GM18508 (cell line): ENCODE measurements at regions not wholly inside any gene's neighbourhood (a gene's known extent, or its start where the extent isn't known, plus 50 kb on each side); places are given as distances from the start of the nearest gene placed in this dataset.

ENCODE experiments used
- ATAC-seq: cut with Tn5 transposase; IDR thresholded peaks from one replicate; pipeline ENCODE4 v1.9.1; 2021; ENCODE audit warnings: moderate number of reproducible peaks; ENCODE audit not compliant: insufficient read depth, unreplicated experiment

DNA sequence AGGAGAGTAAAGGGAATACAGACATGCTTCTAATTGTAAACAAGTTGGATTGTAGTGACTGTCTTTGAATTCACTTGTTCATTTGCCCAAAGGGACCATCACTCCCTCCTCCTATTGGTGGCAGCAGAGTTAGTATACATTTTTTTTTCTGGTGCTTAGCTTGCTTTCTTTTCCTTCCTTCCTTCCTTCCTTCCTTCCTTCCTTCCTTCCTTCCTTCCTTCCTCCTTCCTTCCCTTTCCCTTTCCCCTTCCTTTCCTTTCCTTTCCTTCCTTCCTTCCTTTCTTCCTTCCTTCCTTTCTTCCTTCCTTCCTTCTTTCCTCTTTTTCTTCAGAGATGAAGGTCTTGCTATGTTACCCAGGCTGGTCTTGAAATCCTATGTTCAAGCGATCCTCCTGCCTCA lies 94.8 kb upstream of the ATP6AP2 start:
- ATAC-seq = no peak

DNA sequence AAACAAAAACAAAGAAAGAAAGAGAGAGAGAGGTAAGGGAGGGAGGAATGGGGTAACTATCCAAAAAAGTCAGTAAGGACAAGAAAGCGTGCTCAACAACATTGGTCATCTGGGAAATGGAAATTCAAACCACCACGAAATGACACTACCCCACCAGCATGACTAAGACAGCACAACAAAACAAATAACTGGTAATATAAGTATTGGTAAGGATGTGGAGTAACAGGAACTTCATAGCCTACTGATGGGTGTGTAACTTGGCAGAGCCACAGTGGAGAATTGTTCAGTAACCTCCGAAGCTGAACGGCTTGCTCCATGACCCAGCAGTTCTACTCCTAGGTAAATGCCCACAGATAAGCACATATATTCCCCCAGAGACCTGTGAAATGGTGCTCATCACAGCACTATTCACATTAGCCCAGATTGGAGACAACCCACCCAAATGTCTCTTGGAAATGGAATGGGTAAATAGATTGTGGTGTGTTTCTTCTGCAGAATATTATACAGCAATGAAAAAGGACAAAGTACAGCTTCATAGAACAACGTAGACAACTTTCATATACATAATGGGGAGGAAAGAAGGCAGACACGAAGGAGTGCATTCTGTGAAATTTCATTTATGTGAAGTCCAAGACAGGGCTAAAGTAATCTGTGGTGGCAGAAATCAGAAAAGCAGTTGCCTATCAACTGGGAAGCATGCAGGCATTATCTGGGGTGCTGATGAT lies 95.5 kb upstream of the ATP6AP2 start:
- no peak for ATAC-seq

DNA sequence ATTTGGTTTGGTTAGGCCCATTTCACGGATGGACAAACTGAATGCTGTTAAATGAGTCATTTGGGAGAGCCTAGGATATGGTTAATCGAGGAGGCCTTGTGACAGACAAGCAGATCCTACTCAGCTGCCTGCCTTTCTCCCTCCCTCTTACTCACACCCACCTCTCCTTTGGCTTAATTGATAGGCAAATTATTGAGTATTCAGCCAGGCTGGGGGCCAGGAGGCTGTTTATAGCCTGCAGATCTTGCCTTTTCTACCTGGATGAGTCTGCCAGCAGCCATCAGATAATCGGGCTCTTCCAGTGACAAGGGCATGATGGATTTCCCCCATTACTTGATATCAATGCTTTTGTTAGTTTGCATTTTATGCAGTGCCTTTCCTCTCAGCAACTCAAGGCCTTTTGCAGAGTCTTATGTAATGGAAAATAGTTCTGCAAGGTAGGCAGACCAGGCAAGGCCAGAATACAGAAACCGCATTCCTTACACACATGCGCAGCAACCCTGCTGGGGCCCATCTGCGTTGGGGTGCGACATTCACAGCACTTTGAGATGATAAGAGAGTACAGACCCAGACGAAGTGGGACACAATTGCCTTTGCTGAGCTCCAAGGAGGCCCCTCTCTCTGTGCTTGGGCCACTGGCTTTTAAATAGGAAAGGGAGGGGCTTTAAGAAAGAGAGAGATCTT lies 96.2 kb upstream of the ATP6AP2 start:
- ATAC-seq = no peak

DNA sequence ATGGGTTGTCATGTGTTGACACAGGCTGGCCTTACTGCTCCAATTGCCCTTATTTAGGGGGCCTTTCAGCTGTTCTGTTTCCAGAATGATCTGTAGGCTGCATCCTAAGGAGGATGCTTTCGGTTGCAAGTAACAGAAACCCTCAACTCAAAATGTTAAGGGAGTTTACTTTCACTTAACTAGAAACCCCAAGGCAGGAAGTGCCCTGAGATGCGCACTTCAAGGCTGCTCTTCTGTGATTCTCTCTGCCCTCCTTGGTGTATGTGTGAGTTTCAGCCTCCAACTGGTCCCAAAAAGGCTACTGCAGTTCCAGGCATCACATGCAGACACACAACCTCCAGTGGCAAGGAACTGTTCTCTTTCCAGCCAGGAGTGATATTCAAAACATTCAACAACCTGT lies 97.3 kb upstream of the ATP6AP2 start:
- ATAC-seq = no peak

DNA sequence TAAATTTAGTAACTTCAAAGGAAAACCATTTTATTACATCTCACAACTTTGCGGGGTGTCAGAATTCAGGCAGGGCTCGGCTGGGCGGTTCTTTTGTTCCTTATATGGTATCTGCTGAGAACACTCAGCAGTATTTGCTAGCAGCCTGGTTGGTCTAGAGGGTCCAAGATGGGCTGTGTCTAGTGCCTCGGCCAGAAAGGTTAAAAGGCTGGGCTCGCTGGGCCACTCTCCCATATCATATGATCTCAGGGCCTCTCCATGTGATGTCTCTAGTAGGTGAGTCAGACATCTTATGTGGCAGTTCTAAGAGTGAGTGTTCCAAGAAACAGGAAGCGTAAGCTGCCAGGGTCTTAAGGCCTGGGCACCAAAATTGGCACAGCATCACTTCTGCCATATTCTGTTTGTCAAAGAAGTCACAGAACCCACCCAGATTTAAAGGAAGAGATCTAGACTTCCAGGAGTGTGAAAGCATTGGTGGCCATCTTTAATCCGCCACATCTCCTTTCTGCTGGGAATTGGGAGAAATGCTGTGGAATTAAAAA lies 100.9 kb upstream of the ATP6AP2 start:
- no peak for ATAC-seq

DNA sequence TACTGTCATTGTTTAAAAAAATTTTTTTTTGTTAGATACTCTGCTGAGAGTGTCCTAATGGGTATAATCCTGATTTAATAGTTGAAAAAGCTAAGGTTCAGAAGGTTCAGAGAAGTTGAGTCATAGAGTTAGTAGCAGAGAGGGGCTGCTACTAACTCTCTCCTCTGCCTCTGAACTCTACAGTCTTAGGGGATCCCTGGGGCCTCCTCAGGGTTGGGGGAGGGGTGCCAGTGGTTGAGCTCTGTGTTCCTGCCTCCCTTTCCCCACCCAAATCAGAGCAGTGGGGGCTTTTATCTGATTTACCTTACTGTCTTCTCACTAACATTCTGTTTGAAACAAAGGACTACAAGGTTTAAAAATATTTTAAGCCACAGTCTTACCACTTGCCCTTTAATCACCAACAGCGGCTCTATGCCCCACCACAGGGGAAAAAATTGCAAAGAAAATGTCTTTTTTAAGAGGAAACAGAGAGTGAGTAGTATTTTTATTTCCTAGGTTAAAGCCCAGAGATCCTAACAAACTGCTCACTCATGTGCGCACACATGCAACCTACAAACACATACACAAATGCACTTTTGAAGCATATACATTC lies 102.2 kb upstream of the ATP6AP2 start:
- no peak for ATAC-seq

DNA sequence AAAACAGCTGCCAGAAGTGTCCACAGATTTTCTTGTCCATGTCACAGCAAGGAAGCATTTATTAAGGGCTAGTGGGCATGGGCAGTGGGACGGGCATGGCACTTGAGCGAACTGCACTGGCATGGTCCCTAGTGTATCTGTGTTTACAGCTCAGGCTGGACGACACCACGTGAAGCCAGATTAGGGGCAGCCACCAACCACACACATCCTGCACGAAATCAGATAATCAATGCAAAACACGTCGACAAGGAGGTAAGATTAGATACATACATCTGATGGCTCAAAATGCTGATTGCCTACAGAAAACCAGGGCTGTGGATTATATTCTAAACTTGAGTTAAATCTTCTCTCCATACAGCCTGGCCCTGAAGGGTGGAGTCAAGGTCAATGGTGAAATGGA lies 103.8 kb upstream of the ATP6AP2 start:
- ATAC-seq = no peak

DNA sequence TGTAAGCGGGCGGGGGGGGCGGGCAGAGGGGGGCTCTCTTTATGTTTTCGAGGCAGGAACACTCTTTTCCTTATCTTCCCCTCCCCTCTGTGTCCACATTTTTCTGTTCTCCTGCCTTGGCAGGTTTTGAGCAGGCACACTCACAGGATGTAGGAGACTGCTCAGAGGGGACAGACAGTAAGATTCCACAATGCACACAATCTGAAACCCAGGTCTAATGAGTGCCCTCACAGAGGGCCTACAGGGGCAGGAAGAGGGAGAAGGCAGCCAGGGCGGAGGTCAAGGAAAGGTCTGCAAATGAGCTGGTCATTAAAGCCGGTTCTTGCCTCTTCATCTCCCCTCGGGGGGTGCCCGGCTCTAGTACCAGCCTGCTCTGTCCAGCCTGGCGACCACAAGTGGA lies 106.1 kb upstream of the ATP6AP2 start:
- ATAC-seq = no peak

DNA sequence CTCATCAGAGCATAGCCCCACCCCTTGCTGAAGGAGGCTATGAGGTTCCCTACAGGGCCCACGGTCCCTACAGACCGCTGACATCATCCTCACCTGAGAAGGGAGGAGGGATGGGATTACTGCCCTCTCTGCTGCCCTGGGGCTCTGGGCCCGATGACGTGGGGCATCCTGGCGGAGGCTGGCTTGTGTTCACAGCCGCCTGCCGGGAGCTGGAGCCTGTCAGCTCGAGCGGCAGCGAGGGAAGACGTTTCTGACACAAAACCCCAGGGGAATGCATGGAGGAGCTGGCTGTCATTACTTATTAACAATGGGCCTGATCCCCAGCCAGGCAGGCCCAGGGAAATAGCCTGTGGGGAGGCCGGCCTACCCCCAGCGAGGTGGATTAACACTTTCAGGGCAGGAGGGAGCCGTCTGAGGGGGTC lies 106.6 kb upstream of the ATP6AP2 start:
- no peak for ATAC-seq

DNA sequence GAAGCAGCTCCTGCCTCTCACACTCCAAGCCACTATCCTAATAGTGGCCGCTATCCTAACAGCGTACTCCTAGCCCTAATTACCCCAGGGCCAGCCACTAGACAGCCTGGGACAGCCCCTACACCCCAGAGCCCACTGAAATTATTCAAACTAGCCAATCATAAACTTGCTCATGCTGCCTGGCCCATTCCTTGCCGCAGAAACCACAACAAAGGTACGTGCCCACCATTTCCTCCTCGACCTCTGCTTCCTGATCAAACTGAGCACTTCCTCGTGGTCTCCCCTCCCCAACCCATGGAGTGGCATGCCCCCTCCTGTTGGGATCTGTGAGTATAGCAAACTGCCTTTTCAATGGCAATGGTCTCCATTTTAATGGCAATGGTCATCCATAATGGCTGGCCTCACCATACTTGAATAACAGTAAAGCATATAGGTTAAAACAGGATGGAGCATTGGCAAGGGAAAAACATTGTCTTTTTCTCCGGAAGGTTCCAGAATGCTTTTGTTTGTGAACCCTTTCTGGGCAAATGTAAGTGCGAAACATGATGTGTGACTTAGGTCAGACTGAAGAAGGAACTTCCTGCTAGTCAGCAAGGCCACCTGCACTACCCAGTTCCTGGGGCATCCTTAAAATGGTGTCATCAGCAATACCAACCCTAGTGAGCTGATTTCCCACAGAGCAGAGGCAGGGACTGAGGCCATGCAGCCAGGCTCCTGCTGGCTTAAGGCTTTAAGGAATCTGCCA lies 107.1 kb upstream of the ATP6AP2 start:
- ATAC-seq = no peak

DNA sequence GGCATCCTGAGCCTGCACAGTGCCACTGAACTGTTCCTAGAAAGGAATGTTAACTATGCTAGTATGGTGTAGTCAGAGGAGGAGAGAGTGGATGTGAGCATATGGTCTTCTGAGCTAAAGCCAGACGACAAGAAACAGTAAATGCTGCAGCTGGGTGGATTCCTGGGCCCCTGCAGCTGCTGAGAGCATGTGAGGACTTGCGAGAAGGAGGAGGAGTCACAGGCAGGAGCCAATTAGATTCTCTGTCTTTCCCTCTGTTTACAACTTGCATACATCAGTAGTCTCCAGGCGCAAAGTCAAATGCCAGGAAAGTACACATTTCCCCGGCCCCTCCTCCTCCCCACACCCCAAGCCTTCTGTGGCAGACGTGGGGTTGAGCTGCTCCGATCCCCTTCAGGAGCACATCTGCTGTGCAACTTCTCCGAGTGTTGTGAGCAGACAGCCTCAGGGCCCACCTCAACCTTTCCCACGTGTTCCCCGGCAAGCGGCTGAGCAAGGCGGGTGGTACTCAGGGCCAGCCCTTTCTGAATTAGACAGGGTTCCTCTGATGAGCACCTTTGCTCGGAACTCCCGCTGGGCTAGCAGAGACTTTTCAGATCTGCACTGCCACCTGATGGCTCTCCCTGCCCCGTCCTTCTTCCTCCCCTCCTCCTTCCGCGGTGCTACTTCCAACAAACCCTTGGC lies 108.7 kb upstream of the ATP6AP2 start:
- no peak for ATAC-seq

DNA sequence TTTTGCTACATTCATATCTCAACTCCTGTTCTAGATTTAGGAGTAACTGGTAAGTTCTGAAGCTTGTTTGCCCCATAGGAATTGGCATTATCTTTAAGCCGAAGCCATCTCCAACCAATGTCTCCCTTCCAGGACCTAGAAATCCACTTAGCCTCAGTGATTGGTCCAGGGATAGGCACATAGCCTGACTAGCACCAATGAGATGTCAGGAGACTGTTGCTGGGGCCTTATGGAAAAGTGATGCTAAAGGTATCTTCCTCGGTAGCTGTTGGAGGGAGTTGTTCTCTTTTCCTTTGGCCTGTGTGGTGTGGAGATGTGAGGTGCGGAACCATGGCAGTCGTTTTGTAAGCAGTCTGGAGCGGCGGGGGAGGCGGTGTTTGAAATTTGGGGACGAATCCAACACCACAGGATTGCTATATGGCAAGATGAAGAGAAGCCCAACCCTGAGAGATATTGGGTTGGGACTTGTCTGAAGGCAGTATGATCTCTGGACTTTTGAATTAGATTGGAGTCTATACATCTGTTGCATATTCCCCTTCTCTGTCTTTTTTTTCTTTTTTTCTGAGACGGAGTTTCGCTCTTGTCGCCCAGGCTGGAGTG lies 109.8 kb upstream of the ATP6AP2 start:
- ATAC-seq = no peak

DNA sequence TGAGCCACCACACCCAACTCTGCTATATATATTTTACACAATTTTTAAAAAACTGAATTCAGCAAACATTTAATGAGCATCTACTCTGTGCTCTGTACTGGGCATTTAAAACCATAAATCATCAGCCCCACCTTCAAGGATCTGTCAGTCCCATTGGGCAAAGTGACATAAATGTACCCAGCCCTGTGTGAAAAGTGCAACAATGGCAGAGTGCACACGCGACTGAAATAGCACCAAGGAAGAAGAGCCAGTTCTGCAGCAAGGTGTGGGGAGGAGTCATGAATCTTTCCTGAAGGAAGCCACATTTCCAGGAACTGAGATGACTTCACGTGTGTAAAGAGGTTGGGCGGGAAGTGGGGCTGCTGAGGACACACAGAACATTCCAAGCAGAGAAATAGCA lies 111.5 kb upstream of the ATP6AP2 start:
- ATAC-seq = no peak

DNA sequence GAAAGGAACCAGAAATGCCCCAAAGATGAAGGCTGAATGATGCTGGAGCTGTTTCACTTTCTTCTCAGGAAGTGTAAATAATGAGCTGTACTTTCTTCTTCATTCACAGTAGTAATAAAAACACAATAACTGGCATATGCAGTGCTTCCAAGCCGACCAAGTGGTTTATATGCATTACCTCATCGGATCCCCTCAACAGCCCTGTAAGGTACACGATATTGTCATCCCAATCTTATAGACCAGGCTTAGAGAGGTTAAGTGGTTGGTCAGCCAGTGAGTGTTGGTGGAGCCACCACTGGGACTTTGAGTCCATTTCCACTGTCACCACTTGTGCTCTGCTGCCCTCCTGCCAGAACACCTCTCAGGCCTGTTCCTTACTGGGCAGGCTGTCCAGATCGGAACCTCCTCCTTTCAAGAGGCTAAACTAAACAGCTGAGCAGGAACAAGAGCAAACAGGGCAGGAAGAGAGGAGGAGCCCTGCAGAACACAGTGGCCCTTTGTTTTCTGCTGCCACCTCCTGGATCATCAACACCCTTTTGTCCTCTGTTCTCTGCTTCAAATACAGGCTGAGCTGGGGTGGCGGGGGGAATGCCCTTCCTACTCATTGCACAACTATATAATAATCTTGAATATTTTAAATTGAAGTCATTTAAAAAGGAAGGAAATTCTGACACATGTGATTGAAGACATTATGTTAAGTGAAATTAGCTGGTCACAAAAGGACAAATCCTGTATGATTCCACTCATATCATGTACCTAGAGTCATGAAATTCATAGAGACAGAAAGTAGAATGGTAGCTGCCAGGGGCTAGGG lies 112.5 kb upstream of the ATP6AP2 start:
- ATAC-seq = no peak

DNA sequence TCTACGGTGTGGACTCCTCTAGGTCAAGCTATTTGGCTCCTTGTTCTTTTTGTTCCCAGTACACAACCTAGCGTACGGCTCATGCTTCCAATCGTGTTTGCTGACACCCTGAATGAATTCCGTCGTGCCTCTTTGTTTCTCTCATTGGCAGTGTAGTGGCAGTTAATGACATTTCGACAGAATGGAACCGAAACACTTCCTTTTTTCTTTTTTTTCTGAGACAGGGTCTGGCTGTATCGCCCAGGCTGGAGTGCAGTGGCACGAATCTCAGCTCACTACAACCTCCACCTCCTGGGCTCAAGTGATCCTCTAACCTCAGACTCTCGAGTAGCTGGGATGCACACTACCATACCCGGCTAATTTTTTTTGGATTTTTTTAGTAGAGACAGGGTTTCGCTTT lies 113.3 kb upstream of the ATP6AP2 start:
- no peak for ATAC-seq

DNA sequence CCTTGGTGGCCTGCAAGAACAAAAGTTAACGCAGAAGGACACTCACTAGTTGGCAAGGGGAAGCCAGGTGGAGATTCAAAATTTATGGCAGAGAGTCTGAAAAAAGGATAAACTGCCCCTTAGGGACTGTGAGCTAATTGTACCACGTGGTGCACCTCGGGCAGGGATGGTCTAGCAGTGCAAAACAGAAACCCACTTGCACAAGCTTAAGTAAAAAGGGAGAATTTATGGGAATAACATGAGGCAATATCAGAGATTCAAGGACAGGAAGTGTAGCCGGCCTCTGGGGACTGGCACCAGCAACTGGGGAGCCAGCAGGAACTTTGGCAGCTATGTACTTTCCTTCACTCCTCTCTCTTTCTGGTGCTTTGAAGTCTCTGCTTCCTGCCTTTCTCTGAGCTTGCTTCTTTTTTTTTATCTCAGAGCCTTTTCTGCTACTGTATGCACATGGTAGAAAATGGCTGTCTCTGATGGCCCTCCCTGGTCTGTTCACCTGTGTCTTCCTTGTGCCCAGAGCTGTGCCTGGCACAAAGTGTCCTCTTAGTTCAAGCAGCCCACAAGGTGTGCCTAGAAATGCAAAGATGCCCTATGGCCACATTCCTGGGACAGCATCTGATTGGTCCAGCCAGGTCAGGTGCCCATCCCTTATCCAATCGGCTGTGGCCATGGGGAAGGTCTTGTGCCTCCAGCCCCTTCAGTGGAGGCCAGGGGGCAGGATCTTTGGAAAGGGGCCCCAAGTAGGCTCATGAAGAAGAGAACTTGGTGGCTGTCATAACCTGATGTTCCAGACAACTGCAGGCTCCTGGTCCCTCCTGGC lies 114.8 kb upstream of the ATP6AP2 start:
- ATAC-seq = no peak

DNA sequence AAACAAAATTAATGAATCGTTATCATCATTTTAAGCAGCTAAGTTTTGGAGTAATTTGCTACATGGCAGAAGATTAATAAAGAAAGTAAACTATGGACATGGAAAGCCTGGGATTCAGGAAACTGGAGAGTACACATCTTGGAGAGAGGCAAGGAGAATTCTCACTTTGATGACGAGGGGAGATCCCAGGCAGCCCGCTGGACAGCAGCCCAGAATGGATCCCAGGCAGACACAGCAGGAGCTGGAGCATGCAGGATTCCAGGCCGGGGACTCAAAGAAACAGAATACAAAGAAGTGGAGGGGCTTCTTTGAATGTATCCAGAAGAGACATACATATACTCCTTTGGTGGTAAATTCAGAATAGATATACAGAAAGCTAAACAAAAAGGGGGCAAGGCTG lies 118.0 kb upstream of the ATP6AP2 start:
- no peak for ATAC-seq

DNA sequence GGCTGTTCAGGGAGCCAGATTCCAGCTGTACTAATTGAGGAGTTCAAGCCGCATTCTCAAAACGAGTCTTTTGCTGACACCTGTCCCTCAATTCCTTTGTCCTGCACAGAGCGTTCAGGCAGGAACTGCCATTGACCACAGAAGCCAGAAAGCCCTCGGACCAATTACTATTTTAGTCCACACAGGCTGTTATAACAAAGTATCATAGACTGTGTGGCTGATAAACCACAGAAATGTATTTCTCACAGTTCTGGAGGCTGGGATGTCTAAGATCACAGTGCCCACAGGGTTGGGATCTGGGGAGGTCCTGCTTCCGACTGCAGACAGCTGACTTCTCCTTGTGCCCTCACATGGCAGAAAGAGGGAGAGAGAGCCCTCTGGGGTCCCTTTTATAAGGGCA lies 119.8 kb upstream of the ATP6AP2 start:
- ATAC-seq = no peak
